ENCODE measurements at regions not wholly inside any gene's neighbourhood (a gene's known extent, or its start where the extent isn't known, plus 50 kb on each side); places are given as distances from the start of the nearest gene placed in this dataset.

DNA sequence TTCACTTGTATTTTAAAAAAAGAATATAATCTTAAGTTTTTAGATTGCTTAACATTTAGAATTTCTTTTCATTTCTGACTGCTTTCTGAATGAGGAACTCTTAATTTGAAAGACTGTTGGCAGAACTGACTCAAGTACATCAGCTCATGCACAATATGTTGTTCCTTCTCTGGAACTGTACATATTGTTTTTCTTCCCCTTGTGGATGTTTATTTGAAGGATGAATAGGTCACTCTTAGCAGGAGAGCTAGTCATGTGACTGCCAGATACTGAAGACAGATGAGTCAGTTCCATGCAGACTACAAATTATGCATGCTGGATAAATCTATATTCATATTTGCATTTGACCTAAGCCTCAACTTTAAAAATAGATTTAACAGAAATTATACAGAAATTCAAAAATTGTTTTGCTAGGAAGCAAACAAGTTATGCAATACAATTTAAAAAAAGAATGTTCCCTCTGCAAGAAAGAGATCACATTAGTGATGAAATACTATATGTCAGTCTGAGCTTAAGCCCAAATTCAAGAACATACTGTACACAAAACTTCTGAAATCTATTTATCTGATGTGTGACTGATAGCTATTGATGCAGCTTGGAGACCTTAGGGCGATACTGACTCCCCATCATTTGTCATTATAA lies 1274.9 kb upstream of the GJE1 start:
- Mint-ChIP-seq H3K4me1 (ENCODE audit: low read depth, unreplicated experiment) (no peaks in the 10 kb centered on the region), H3K27me3 (ENCODE audit: unreplicated experiment) (no peaks in the 10 kb centered on the region), H3K27ac (ENCODE audit: unreplicated experiment) (no peak overlapping the region), H3K9me3 (ENCODE audit: unreplicated experiment) (no peaks in the 10 kb centered on the region), H3K4me3 (ENCODE audit: unreplicated experiment) (no peak overlapping the region), H3K36me3 (ENCODE audit: unreplicated experiment) (no peaks in the 10 kb centered on the region)
- DNase-seq, result no peak
- TF ChIP-seq CTCF (IDR thresholded peaks at IDR 0.05; ENCODE audit: partially characterized antibody, unreplicated experiment), result no peak

- no peaks in the 10 kb centered on the region for H3K27me3 Mint-ChIP-seq (ENCODE audit: unreplicated experiment)
- H3K4me3 Mint-ChIP-seq (ENCODE audit: unreplicated experiment), result no peak overlapping the region
- H3K27ac Mint-ChIP-seq (ENCODE audit: unreplicated experiment), result no peak overlapping the region
- no peak for DNase-seq
- H3K4me1 Mint-ChIP-seq (ENCODE audit: low read depth, unreplicated experiment), result no peaks in the 10 kb centered on the region
- no peak for TF ChIP-seq CTCF (IDR thresholded peaks at IDR 0.05; ENCODE audit: partially characterized antibody, unreplicated experiment)
- no peaks in the 10 kb centered on the region for H3K9me3 Mint-ChIP-seq (ENCODE audit: unreplicated experiment)
- no peaks in the 10 kb centered on the region for H3K36me3 Mint-ChIP-seq (ENCODE audit: unreplicated experiment)
Measured at GRCh38 chr6:140855520-140855919, 1277.2 kb upstream of the GJE1 start.

DNA sequence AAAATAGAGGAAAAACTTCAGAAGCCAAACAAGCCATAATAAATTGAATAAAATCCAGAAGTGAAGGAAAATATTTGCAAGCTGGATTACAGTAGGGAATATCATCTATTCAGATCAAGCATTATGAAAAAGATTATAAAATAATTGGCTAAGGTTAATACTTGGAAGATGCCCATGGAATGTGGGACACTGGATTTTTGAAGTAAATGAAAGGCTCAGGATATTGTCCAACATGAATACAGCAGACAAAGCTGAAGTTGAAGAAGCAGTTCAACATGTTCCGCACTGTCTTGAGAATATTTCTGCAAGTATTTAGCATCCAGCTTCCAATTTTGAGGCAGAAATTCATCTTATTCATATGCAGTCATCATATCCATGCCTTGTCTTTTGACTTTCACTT lies 1278.4 kb upstream of the GJE1 start:
- no peak for DNase-seq
- Mint-ChIP-seq H3K9me3 (ENCODE audit: unreplicated experiment) (no peaks in the 10 kb centered on the region), H3K27ac (ENCODE audit: unreplicated experiment) (no peak overlapping the region), H3K27me3 (ENCODE audit: unreplicated experiment) (no peaks in the 10 kb centered on the region), H3K36me3 (ENCODE audit: unreplicated experiment) (no peaks in the 10 kb centered on the region), H3K4me3 (ENCODE audit: unreplicated experiment) (no peak overlapping the region), H3K4me1 (ENCODE audit: low read depth, unreplicated experiment) (no peaks in the 10 kb centered on the region)
- no peak for TF ChIP-seq CTCF (IDR thresholded peaks at IDR 0.05; ENCODE audit: partially characterized antibody, unreplicated experiment)

GRCh38 chr6:140850438-140850837 lies 1282.3 kb upstream of the GJE1 start:
- no peak for TF ChIP-seq CTCF (IDR thresholded peaks at IDR 0.05; ENCODE audit: partially characterized antibody, unreplicated experiment)
- no peak overlapping the region for H3K4me3 Mint-ChIP-seq (ENCODE audit: unreplicated experiment)
- H3K36me3 Mint-ChIP-seq (ENCODE audit: unreplicated experiment), result no peaks in the 10 kb centered on the region
- H3K9me3 Mint-ChIP-seq (ENCODE audit: unreplicated experiment), result no peaks in the 10 kb centered on the region
- DNase-seq, result no peak
- H3K4me1 Mint-ChIP-seq (ENCODE audit: low read depth, unreplicated experiment), result no peaks in the 10 kb centered on the region
- no peak overlapping the region for H3K27ac Mint-ChIP-seq (ENCODE audit: unreplicated experiment)
- H3K27me3 Mint-ChIP-seq (ENCODE audit: unreplicated experiment), result no peaks in the 10 kb centered on the region

GRCh38 chr6:140849456-140849855 lies 1283.3 kb upstream of the GJE1 start:
- no peaks in the 10 kb centered on the region for H3K27me3 Mint-ChIP-seq (ENCODE audit: unreplicated experiment)
- H3K4me3 Mint-ChIP-seq (ENCODE audit: unreplicated experiment), result no peak overlapping the region
- no peak for DNase-seq

More at GRCh38 chr6:140849456-140849855, 1283.3 kb upstream of the GJE1 start:
- Mint-ChIP-seq H3K9me3 (ENCODE audit: unreplicated experiment) (no peaks in the 10 kb centered on the region), H3K4me1 (ENCODE audit: low read depth, unreplicated experiment) (no peaks in the 10 kb centered on the region), H3K27ac (ENCODE audit: unreplicated experiment) (no peak overlapping the region), H3K36me3 (ENCODE audit: unreplicated experiment) (no peaks in the 10 kb centered on the region)
- no peak for TF ChIP-seq CTCF (IDR thresholded peaks at IDR 0.05; ENCODE audit: partially characterized antibody, unreplicated experiment)

Measured in glutamatergic neuron (in vitro differentiated cells).